GM12865 (cell line): ENCODE measurements at regions not wholly inside any gene's neighbourhood (a gene's known extent, or its start where the extent isn't known, plus 50 kb on each side); places are given as distances from the start of the nearest gene placed in this dataset.
"Not testable (repeated sequence)": the region's sequence is repeated elsewhere in the genome, so short reads cannot be mapped to it uniquely, and the experiment has no call there.

Experiments used
- DNase-seq: peaks from one replicate; pipeline ENCODE4 v3.0.0; 2010; ENCODE audit warnings: low read depth
- H3K4me3 ChIP-seq: 2 replicates; pipeline ENCODE4 v1.5.1; 2011; ENCODE audit warnings: mild to moderate bottlenecking, low read depth, low read length, control low read depth
- TF ChIP-seq, protein P1 (sequence below): IDR thresholded peaks from 2 replicates; pipeline ENCODE4 v1.5.1; 2011; ENCODE audit warnings: low read length, control low read depth, low read depth, inconsistent platforms; ENCODE audit not compliant: insufficient read depth; ENCODE audit errors: missing control alignments

DNA sequence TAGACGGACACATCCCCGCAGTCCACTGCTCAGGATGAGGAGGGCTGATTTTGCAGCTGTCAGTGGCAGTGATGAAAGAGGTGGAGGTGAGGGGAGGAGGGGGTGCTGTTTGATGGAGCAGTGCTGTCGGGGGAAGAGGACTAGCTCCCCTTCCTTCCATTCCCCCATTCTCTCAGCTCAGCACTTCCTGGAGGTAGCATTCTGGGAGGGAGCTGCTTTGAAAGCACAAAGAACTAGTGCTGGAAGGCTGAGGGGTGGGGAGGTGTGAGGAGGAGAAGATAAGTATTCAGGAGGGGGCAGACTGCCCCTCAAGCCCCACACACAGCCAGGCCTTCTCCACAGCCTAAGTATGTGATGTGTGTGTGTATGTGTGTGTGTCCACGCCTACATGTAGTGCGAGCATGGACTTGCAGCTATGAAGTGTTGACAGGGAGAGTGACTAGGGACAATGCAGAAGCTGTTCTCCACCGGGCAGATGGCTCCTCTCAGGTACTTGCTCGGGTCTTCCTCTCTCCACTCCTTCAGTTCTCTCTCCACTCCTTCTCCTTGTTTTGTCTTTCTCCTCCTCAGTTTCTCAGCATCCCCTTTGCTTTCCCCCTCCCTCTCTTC, 65.5 kb upstream of the HSPA9 start:
- DNase-seq: no peak
- H3K4me3 ChIP-seq: no peak overlapping the region
- TF ChIP-seq, protein P1, sequence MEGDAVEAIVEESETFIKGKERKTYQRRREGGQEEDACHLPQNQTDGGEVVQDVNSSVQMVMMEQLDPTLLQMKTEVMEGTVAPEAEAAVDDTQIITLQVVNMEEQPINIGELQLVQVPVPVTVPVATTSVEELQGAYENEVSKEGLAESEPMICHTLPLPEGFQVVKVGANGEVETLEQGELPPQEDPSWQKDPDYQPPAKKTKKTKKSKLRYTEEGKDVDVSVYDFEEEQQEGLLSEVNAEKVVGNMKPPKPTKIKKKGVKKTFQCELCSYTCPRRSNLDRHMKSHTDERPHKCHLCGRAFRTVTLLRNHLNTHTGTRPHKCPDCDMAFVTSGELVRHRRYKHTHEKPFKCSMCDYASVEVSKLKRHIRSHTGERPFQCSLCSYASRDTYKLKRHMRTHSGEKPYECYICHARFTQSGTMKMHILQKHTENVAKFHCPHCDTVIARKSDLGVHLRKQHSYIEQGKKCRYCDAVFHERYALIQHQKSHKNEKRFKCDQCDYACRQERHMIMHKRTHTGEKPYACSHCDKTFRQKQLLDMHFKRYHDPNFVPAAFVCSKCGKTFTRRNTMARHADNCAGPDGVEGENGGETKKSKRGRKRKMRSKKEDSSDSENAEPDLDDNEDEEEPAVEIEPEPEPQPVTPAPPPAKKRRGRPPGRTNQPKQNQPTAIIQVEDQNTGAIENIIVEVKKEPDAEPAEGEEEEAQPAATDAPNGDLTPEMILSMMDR: no peak

DNA sequence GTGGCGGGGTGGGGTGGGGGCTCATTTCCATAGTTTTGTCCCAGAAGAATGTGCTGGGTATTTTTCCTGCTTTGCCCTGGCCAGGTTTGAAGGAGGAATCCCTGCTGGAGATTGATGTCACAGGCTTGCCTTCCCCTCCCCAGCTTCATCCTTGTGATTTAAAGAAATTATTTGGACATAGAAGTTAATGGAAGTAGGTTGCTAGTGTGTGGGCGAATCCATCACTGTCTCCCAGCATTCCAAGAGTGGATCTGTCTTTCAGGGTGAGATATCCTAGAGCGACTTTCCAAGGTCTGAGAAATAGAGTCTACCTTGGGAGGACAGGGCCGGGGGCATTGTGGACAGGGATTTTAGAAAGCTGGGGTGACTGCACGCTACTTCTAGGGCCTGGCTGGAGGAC, 64.9 kb upstream of the HSPA9 start:
- TF ChIP-seq, protein P1: no peak
- H3K4me3 ChIP-seq: no peak overlapping the region

DNA sequence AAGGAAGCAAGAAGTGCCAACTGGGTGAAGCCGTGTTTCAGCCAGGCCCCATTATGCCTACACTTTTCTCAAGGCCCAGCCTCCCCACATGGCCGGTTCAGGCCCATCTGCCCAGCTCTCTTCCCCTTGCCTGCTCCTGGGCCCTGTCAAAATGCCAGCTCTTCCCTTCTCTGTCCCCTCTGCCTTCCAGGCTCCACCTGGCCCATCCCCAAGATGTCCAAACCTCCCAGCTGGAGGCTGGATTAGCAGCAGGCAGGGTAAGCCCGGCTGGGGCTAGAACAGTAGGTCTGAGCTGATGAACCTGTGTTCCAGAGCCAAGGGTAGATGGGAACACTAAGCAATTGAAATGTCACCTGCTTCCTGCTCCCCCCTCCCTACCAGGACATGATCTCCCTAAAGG, 64.1 kb upstream of the HSPA9 start:
- no peak overlapping the region for H3K4me3 ChIP-seq
- no peak for DNase-seq
- TF ChIP-seq, protein P1: no peak

More for the DNA sequence above, 64.9 kb upstream of the HSPA9 start:
- DNase-seq: no peak

DNA sequence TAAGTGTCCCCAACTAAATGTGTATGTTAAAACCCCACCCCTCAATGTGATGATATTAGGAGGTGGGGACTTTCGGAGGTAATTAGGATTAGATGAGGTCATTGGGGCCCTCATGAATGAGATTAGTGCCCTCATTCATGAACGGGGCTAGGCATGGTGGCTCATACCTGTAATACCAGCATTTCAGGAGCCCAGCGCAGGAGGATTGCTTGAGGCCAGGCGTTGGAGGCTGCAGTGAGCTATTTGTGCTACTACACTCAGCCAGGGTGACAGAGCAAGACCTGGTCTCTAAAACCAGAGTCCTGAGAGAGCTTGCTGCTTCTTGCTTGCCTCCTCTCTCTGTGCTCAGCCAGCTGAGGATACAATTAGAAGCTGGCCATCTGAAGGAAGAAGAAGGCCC, 62.1 kb upstream of the HSPA9 start:
- TF ChIP-seq, protein P1: no peak
- no peak for DNase-seq

DNA sequence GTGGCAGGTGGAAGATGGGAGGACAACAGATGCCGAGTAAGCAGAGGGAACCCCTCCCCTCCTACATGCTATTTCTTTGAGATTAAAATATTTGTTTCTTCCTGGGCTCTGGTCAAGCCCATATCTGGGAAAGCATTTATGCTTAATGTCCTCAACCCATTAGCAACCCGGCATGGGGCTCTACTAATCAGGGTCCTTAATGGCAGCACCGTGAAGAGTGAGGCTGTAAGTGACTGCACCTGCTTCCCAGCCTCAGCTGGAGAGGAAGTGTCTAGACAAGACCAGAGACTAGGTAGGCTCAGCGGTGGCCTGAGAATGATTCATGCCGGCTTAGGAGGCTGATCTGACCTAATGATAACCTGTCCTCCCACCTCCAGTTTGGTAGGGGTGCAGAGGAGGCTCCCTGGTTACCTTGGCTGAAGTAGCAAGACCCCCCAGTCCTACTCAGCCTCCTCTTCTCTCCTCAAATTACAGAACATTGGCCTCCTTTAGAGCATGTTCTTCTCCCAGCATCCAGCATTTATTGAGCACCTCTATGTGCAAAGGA, 61.3 kb upstream of the HSPA9 start:
- DNase-seq: no peak

More for the DNA sequence above, 62.1 kb upstream of the HSPA9 start:
- no peak overlapping the region for H3K4me3 ChIP-seq

DNA sequence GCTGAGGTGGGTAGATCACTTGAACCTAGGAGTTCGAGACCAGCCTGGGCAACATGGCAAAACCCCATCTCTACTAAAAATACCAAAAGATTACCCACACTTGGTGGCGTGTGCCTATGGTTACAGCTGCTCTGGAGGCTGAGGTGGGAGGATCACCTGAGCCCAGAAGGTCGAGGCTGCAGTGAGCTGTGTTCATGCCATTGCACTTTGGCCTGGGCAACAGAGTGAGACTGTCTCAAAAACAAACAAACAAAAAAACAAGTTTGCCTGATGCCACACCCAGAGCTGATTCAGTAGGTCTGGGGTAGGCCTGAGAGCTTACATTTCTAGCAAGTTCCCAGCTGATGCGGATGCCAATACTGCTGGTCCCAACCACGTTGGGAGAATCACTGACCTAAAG, 60.5 kb upstream of the HSPA9 start:
- no peak overlapping the region for H3K4me3 ChIP-seq
- TF ChIP-seq, protein P1: no peak
- no peak for DNase-seq

More for the DNA sequence above, 61.3 kb upstream of the HSPA9 start:
- no peak overlapping the region for H3K4me3 ChIP-seq
- TF ChIP-seq, protein P1: no peak

DNA sequence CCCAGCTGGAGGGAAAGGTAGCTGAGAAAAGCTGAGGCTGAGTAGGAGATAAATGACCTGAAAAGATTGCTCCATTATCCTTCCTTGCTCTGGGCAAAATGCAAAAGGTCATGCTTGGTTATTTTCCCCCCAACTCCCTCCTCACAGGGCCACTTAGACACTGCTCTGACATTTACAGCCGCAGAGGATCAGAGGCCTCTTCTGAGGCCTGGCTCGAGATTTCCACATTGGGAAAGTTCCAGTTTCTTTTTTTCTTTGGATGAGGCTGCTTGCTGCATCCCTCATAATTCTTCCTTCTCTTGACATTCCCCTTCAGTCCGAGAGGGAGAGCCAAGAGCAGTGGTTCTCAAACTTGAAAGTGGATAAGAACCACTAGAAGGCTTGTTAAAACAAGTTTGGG, 60.1 kb upstream of the HSPA9 start:
- no peak for DNase-seq
- H3K4me3 ChIP-seq: no peak overlapping the region
- TF ChIP-seq, protein P1: no peak

DNA sequence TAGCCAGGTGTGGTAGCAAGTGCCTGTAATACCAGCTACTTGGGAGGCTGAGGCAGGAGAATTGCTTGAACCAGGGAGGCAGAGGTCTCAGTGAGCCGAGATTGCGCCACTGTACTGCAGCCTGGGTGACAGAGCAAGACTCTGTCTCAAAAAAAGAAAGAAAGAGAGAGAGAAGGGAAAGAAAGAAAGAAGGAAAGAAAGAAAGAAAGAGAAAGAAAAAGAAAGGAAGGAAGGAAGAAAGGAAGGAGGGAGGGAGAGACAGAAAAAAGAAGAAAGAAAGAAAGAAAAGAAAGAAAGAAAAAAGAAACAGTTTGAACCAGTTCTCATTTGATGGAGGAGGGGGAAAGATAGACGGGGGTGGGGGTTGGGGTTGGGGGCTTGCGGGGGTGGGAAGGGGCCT, 59.6 kb upstream of the HSPA9 start:
- H3K4me3 ChIP-seq, DNase-seq: not testable (repeated sequence)
